Effector CD4-positive, alpha-beta T cell (primary cell): ENCODE measurements at regions not wholly inside any gene's neighbourhood (a gene's known extent, or its start where the extent isn't known, plus 50 kb on each side); places are given as distances from the start of the nearest gene placed in this dataset.

Experiments used
- DNase-seq: peaks from one replicate; pipeline ENCODE4 v3.0.0-alpha.2; 2020

DNA sequence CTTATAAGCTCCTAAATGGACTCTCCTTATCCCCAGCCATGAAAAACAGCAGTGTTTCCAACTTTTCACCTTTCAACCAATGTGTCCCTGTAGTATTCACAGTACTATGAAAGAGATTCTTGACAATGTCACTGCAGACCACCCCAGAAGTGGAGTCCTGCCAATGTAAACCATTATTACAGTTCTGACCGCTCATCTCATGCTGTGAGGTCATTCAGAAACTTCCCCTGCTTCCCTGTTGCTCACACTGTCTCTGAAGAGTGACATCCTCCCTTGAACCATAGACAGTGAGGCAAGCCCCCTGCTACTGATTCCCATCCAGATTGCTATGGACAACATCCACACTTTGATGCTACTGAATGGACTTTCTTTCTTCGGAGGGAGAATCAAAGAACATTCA, 1523.7 kb upstream of the ACVR2A start:
- DNase-seq: no peak

DNA sequence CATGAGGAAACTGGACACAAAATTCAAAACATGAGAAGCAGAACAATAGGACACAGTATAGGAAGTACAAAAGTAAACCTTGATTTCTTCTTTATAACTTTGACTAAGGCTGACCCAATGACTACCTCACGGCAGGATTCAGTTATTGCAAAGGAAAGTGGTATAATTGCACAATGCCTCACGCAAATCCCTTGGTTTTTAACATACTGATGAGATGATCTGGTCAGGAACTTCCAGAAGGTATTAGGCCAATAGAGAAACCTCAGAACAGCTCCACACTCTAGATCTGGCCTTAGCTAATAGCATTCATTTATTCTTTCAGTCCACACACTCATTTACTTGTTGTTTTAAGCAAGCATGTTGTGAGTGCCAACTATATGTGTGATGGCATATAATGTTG, 1526.9 kb upstream of the ACVR2A start:
- DNase-seq: no peak

DNA sequence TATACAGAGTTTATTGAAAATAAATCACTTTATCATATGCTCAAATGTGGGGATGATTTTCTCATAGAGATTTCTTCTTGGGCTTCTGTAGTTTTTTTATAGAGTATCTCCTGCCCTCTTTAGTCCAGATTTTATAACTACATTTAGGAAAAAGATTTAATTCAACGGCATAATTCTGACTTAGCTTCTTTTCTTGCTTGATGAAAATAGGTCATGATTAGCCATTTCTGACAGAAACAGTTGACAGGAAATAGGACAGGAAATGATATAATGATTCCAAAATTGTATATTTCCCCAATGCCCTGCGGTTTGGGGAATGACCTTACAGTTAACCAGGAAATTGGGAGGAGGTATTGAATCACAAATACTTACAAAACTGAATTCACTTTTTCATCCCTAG, 1531.9 kb upstream of the ACVR2A start:
- no peak for DNase-seq

DNA sequence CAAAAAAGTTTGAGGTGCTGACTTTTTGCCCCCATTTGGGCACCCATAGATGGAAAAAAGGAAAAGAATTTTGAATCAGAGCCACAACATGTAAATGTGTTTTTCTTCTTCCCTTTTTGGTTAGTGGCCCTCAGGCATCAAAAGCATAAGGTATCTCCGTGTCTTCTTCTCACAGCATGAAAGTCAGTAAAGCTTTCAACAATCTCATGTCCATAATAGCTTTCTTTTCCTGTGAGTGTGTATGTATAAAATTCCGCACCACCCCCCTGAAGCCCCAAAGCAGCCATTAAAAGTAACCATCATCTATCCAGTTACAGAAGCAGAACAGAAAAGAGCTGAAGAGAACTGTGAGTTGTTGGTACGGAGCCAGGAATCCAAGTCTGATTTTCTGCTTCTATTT, 1539.7 kb upstream of the ACVR2A start:
- no peak for DNase-seq

DNA sequence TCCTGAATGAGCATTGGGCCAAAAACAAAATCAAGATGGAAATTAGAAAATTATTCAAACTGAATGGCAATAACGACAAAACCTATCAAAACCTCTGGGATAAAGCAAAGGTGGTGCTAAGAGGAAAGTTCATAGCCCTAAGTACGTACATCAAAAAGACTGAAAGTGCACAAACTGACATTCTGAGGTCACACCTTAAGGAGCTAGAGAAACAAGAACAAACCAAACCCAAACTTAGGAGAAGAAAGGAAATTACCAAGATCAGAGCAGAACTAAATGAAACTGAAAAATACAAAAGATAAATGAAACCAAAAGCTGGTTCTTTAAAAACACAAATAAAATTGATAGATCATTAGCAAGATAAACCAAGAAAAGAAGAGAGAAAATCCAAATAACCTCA, 1543.5 kb upstream of the ACVR2A start:
- no peak for DNase-seq

DNA sequence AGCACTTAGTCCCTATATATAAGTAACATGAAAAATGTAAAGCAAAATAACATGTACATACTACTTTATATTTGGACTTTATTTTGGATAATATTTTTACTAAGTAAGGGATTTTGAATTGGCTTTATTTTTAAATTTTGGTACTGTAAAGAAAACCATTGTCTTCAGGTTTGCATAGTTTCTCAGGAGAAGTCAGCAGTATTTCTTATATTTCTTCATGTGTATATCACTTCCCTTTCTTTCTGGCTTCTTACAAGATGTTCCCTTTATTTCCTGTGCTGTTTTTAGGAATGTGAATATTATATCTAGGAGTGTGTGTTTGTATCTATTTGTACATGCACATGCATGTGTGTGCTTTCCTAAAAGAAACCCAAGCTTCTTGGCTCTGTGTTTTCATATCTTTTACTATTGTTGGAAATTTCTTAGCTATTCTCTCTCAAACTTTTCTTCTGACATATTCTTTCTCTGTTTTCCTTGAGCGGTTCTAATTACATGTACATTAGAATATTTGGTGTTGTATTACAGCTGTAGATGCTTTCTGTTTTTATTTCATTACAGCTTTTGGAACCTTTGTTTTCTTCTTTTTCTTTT, 1549.7 kb upstream of the ACVR2A start:
- no peak for DNase-seq

- no peak for DNase-seq
Measured at GRCh38 chr2:146287281-146287680, 1557.5 kb upstream of the ACVR2A start.

- DNase-seq: no peak
Measured at GRCh38 chr2:146278881-146279280, 1565.9 kb upstream of the ACVR2A start.

- no peak for DNase-seq
Measured at GRCh38 chr2:146271131-146271831, 1573.5 kb upstream of the ACVR2A start.

- DNase-seq: no peak
Measured at GRCh38 chr2:146270618-146271017, 1574.2 kb upstream of the ACVR2A start.

DNA sequence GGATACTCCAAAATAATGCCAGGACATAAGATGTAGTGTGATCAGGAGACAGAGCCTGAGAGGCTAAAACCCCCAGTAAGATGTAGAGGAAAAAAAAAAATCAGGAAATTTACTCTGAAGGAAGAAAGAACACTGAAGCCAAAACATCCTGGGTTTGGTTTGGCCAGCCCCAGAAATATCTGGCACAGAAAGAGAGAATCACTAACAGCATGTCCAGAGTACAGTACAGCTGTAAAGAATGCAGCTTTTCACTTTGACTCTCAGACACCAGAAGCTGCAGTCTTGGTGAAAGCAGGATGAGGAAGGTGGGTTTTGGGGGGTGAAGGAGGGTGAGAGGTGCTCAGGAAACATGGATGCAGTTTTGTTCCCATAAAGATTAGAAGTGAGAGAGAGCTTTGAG, 1577.7 kb upstream of the ACVR2A start:
- DNase-seq: no peak

- DNase-seq: no peak
Measured at GRCh38 chr2:146265656-146266055, 1579.2 kb upstream of the ACVR2A start.

GRCh38 chr2:146262606-146263005, 1582.2 kb upstream of the ACVR2A start:
- no peak for DNase-seq

- DNase-seq: no peak
Measured at GRCh38 chr2:146260551-146260950, 1584.3 kb upstream of the ACVR2A start.

DNA sequence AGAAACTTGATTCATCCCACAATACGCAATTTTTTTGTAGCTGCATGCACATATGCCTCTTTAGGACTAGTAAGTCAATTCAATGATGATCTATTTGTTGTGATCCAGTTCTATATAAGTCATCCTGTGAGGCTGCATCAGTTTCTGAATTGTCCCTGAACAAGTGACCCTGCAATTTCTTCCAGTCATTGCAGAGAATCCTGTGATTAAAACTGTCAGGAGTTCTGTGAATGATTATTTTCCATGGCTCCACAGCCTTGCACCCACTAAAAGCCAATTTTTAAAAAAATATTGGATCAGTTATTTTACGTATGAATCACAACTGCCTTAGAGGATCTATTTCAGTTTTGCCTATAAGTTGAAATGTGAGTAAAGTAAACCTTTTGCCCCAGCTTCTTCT, 1585.0 kb upstream of the ACVR2A start:
- DNase-seq: no peak

GRCh38 chr2:146258071-146258470, 1586.8 kb upstream of the ACVR2A start:
- DNase-seq: no peak

- DNase-seq: no peak
Measured at GRCh38 chr2:146252119-146252518, 1592.7 kb upstream of the ACVR2A start.

DNA sequence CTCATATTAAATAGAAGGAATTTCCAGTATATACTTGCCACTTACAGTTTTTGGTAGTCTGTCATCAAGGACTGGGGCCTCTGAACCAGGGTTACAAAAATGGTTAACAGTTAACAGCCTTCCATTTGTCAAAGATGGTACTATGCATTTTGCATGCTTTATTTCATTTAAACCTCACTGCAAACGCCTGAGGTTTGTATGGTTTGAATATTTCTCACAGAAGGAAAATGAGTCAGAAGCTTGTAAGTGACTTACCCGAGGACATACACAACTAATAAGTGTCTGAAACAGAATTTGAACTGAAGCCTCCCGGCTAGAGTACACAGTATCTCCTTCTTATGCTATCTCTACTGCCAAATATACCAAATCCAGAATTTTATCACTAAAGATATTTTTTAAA, 1593.5 kb upstream of the ACVR2A start:
- DNase-seq: no peak

- no peak for DNase-seq
Measured at GRCh38 chr2:146246736-146247523, 1597.9 kb upstream of the ACVR2A start.

GRCh38 chr2:146246002-146246735, 1598.7 kb upstream of the ACVR2A start:
- no peak for DNase-seq

- no peak for DNase-seq
Measured at GRCh38 chr2:146244830-146245229, 1600.0 kb upstream of the ACVR2A start.

GRCh38 chr2:146244131-146244530, 1600.7 kb upstream of the ACVR2A start:
- no peak for DNase-seq

DNA sequence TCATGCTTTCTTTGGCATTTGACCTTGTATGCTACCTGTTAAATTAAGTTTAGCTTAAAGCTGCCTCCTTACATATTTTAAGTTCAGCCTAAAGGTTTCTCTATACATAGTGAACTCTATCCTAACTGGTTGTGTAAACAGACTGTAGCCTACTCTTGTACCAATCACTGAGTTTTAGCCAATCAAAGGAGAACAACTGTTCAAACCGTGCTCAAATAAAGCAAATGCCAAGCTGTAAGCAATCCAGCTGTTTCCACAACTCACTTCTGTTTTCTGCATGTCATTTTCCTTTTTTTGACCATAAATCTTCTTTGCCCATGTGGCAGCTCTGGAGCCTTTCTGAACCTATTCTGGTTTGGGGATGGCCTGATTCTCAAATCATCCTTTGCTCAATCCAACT, 1603.8 kb upstream of the ACVR2A start:
- DNase-seq: no peak
